VCaP (cell line): ENCODE measurements at regions not wholly inside any gene's neighbourhood (a gene's known extent, or its start where the extent isn't known, plus 50 kb on each side); places are given as distances from the start of the nearest gene placed in this dataset.

Source experiments
- H3K27ac ChIP-seq: fragments of 450-650 bp; 2 replicates; pipeline ENCODE4 v1.5.1; 2017
- TF ChIP-seq, protein P1 (sequence below): fragments of 450-650 bp; conservative IDR thresholded peaks from 2 replicates; pipeline ENCODE4 v1.5.1; 2017; ENCODE audit warnings: mild to moderate bottlenecking, moderate library complexity

DNA sequence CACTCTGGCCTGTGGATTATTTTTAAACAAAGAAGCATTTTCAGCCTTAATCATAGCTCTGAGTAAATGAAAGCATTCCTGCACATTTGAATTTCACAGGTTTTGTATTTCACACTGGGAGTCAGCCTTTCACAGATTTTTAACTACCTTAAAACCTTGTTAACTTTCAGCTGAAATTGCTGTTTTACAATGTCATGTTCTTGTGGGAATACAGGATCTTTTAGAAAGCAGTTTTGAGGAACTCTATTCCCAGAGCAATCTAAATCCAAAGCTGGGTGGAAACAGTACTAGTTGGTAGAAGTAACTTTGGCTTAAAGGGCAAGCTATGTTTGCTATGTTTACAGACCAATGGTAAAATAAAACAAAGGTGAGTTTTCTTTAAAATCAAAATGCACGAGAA, 600.6 kb downstream of the KCNJ2 start:
- TF ChIP-seq, protein P1, sequence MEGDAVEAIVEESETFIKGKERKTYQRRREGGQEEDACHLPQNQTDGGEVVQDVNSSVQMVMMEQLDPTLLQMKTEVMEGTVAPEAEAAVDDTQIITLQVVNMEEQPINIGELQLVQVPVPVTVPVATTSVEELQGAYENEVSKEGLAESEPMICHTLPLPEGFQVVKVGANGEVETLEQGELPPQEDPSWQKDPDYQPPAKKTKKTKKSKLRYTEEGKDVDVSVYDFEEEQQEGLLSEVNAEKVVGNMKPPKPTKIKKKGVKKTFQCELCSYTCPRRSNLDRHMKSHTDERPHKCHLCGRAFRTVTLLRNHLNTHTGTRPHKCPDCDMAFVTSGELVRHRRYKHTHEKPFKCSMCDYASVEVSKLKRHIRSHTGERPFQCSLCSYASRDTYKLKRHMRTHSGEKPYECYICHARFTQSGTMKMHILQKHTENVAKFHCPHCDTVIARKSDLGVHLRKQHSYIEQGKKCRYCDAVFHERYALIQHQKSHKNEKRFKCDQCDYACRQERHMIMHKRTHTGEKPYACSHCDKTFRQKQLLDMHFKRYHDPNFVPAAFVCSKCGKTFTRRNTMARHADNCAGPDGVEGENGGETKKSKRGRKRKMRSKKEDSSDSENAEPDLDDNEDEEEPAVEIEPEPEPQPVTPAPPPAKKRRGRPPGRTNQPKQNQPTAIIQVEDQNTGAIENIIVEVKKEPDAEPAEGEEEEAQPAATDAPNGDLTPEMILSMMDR = no peak
- no peak overlapping the region for H3K27ac ChIP-seq

DNA sequence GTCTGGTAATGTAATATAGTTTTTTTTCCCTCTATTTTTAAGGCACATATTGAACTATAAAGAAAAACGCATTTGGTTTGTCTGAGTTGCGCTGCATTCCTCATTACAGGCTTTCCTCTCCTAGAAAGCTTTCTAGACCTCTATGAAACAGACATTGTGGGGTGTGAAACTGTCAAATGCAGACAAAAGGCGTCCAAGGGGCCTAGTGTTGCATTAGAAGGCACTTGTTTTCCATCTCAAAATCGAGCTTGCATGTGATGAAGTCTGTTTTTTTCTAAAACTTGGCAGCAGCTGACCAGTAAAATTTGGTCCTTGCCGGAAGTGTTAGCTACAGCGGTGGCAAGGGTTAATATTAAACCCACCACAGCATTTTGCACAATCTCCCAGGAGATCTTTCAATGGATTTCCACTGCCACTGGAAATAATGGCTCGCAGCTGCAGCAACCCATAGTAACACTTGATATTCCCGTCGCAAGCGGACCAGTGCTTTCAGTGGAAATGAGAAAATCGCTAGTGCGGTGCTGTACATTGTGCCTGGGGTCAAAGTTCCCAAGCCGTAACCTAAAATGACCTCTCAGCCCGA, 602.6 kb downstream of the KCNJ2 start:
- no peak overlapping the region for H3K27ac ChIP-seq
- TF ChIP-seq, protein P1 = no peak

DNA sequence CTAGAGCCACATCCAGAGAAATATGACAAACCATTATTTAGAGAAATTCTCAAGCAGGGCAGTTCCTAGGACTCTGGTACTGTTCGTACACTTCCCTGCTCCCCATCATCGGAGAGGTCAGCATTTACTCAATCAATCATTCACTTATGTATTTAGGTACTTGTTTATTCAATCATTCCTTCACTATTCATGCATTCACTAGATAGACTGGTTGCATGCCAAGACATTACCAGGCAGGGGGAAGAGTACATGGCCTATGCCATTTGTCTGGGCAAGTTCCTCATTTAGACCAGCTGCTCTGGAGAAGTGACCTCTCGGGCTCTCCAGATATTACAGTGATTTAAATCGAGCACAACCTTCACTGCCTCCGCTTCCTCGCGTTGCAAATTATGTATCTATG, 603.4 kb downstream of the KCNJ2 start:
- H3K27ac ChIP-seq = no peak overlapping the region
- TF ChIP-seq, protein P1 = no peak

DNA sequence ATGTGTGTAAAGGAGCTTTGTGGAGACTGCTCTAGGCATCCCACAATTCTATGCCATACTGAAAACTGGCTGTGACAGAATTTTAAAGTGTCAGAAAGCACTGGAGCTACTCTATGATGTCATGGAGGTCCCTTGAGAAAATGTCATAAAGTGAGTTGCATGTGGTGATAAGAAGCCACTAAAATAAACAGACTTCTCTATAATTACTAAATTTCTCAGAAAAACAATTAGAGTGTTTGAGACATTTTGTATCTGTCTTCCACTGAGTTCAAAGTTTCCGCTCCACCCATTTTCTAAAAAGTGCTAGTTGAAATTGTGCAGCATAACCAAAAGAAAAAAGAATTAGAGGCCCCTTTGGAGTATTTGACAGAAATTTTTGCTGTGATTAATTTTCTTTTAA, 603.9 kb downstream of the KCNJ2 start:
- H3K27ac ChIP-seq = no peak overlapping the region
- TF ChIP-seq, protein P1 = no peak

DNA sequence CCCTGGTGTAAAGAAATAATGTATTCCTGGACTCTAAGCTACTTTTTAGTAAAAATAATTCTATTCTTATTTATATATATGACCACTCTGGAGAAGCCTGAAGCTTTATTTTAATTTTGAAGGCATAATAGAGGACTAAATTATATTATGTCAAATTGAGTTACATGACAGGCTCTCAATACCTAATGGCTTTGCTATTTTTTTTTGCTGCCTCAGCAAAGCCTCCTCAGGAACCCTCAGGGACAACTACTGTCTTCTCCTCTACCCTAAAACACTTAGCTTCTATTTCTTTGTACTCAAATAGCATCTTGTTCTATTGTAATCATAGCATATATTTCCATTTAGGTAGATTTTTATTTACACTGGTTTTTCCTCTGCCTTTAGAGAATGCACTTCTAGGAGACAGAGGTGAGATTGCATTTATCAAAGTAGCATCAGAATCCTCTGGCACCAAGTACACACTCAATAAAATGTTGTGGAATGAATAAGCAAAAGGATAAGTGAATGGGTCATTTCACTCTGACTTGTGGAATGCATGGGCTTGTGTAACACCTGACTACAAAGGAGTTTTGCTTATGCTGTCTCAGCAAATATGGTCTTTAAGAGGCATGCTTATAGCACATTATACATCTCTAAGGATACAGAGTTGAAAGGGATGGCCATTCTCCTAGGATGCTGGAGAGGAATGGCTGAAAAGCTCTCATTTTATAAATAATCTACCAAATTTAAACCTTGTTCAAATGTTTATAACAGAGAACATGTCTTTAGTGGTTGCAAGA, 605.2 kb downstream of the KCNJ2 start:
- TF ChIP-seq, protein P1 = no peak
- H3K27ac ChIP-seq = no peak overlapping the region

DNA sequence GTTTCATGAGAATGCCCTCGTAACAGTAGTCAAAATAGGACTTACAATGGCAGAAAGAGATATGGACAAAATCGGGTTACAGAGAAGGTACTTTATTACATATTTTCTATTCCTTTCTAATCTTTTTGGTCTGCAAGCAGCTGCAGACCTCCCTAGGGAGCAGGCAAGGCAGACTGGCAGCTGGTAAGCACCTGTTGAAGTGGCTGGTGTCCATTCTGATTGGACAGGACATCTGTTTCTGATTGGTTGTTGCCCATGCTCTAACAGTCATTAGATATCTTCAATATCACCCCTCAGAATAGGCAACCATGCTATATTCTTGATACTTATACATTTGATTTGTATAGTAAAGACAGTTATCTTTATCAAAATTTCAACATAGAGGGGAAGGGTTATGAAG, 606.3 kb downstream of the KCNJ2 start:
- TF ChIP-seq, protein P1 = no peak
- H3K27ac ChIP-seq = no peak overlapping the region

DNA sequence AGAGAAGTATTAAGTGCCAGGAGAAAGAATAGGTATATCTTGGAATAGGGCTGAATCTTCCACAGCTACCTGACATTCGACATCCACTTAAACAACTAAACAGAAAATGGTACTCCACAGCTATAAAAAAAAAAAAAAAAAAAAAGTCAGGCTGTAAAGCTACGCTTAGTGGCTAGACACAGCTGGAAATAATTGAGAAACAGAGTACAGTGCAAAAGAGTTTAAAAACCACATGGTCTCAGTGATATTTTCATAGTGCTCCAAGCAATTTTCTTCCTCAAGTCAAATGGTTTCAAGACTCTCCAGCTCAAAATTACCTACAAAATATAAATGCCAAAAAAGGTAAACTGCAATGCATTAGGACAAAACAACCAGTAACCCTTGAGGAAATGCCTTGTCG, 607.1 kb downstream of the KCNJ2 start:
- no peak overlapping the region for H3K27ac ChIP-seq
- TF ChIP-seq, protein P1 = no peak
